Activated naive CD8-positive, alpha-beta T cell treated with anti-CD3 and anti-CD28 coated beads for 36 hours (primary cell): ENCODE measurements at regions not wholly inside any gene's neighbourhood (a gene's known extent, or its start where the extent isn't known, plus 50 kb on each side); places are given as distances from the start of the nearest gene placed in this dataset.

Experiments used
- DNase-seq: peaks from one replicate; pipeline ENCODE4 v3.0.0; 2021
- H3K27ac Mint-ChIP-seq: one replicate; pipeline ENCODE4 v1.8.0; 2022; ENCODE audit warnings: mild to moderate bottlenecking, moderate library complexity, mixed read lengths
- H3K27me3 Mint-ChIP-seq: one replicate; pipeline ENCODE4 v1.8.0; 2022; ENCODE audit warnings: mild to moderate bottlenecking, mixed read lengths
- H3K36me3 Mint-ChIP-seq: one replicate; pipeline ENCODE4 v1.8.0; 2021; ENCODE audit warnings: mild to moderate bottlenecking, mixed read lengths
- H3K4me1 Mint-ChIP-seq: one replicate; pipeline ENCODE4 v1.8.0; 2021; ENCODE audit warnings: mixed read lengths
- H3K4me3 Mint-ChIP-seq: one replicate; pipeline ENCODE4 v1.8.0; 2022; ENCODE audit warnings: mild to moderate bottlenecking, moderate library complexity, mixed read lengths
- H3K9me3 Mint-ChIP-seq: one replicate; pipeline ENCODE4 v1.8.0; 2022; ENCODE audit warnings: mixed read lengths

- H3K4me1 Mint-ChIP-seq, result no peaks in the 10 kb centered on the region
- H3K9me3 Mint-ChIP-seq, result no peaks in the 10 kb centered on the region
- no peak overlapping the region for H3K4me3 Mint-ChIP-seq
- peaks cover 3% of the 10 kb centered on the region for H3K27me3 Mint-ChIP-seq
- no peak for DNase-seq
- H3K36me3 Mint-ChIP-seq, result no peaks in the 10 kb centered on the region
- H3K27ac Mint-ChIP-seq, result no peak overlapping the region
Observed at GRCh38 chr15:87239582-87240230, 1016.8 kb downstream of the NTRK3 start.

DNA sequence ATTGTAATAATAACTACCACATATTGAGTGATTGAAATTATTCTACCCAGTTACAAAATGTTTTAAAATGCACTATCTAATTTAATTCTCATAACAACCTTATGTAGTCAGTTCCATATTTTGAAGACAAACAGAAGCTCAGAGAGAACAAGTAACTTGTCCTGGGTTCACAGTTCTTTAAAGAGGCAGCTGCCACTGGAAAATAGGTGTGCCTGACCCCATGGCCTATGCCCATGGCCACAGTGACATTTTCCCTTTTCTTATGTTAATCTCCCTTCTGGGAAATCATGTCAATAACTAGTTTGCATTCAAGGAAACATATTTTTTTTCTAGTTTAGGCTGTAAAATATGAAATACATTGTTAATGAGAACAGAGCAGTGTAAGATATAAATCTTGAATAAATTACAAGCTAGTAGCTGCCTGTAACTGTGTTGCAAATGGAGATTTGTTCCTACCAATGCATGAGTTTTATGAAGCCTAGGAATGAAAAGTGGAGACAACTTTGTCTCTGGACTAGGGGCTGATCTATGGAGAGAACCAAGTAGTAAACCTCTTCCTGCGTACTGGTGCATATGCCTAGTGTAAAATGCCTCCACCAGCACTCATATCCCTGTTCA, 1018.0 kb downstream of the NTRK3 start:
- no peaks in the 10 kb centered on the region for H3K4me1 Mint-ChIP-seq

GRCh38 chr15:87228460-87228859, 1028.1 kb downstream of the NTRK3 start:
- DNase-seq, result no peak
- H3K4me3 Mint-ChIP-seq, result no peak overlapping the region
- H3K9me3 Mint-ChIP-seq, result peaks cover 10% of the 10 kb centered on the region
- H3K36me3 Mint-ChIP-seq, result no peaks in the 10 kb centered on the region
- no peak overlapping the region for H3K27ac Mint-ChIP-seq
- no peaks in the 10 kb centered on the region for H3K4me1 Mint-ChIP-seq
- peaks cover 4% of the 10 kb centered on the region for H3K27me3 Mint-ChIP-seq

More for the DNA sequence above, 1018.0 kb downstream of the NTRK3 start:
- no peaks in the 10 kb centered on the region for H3K9me3 Mint-ChIP-seq
- H3K27me3 Mint-ChIP-seq, result peaks cover 3% of the 10 kb centered on the region
- H3K27ac Mint-ChIP-seq, result no peak overlapping the region
- H3K4me3 Mint-ChIP-seq, result no peak overlapping the region
- DNase-seq, result no peak
- no peaks in the 10 kb centered on the region for H3K36me3 Mint-ChIP-seq

DNA sequence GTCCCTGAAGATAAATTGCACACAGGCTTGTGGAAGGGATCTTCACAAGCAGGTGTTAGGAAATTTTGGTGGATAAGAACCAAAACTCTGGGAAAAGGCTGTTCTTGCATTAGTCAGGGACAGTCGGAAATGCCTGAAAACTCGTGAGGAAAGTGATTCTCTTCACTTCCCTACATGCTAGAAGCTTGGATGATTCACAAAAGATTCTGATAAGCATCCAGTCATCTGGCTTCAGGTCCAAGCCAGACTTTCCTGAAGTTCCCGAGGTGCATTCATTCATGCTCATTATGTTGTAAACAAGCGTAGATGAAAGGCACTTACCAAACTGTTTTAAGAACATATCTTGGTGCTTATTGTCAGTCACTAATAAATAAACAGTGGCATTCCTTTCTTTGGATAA, 1028.7 kb downstream of the NTRK3 start:
- DNase-seq, result no peak
- Mint-ChIP-seq H3K9me3 (peaks cover 9% of the 10 kb centered on the region), H3K27me3 (peaks cover 2% of the 10 kb centered on the region), H3K36me3 (no peaks in the 10 kb centered on the region), H3K4me3 (no peak overlapping the region), H3K4me1 (no peaks in the 10 kb centered on the region), H3K27ac (no peak overlapping the region)

- H3K9me3 Mint-ChIP-seq, result peaks cover 5% of the 10 kb centered on the region
- H3K27me3 Mint-ChIP-seq, result peaks cover 6% of the 10 kb centered on the region
- peaks cover 3% of the 10 kb centered on the region for H3K36me3 Mint-ChIP-seq
- DNase-seq, result no peak
- no peak overlapping the region for H3K4me3 Mint-ChIP-seq
- H3K27ac Mint-ChIP-seq, result no peak overlapping the region
- H3K4me1 Mint-ChIP-seq, result no peaks in the 10 kb centered on the region
Observed at GRCh38 chr15:87225436-87225835, 1031.1 kb downstream of the NTRK3 start.

- H3K4me1 Mint-ChIP-seq, result no peaks in the 10 kb centered on the region
- peaks cover 6% of the 10 kb centered on the region for H3K27me3 Mint-ChIP-seq
- peaks cover 3% of the 10 kb centered on the region for H3K36me3 Mint-ChIP-seq
- H3K4me3 Mint-ChIP-seq, result no peak overlapping the region
- H3K27ac Mint-ChIP-seq, result no peak overlapping the region
- H3K9me3 Mint-ChIP-seq, result peaks cover 5% of the 10 kb centered on the region
- no peak for DNase-seq
Observed at GRCh38 chr15:87224404-87224803, 1032.1 kb downstream of the NTRK3 start.

DNA sequence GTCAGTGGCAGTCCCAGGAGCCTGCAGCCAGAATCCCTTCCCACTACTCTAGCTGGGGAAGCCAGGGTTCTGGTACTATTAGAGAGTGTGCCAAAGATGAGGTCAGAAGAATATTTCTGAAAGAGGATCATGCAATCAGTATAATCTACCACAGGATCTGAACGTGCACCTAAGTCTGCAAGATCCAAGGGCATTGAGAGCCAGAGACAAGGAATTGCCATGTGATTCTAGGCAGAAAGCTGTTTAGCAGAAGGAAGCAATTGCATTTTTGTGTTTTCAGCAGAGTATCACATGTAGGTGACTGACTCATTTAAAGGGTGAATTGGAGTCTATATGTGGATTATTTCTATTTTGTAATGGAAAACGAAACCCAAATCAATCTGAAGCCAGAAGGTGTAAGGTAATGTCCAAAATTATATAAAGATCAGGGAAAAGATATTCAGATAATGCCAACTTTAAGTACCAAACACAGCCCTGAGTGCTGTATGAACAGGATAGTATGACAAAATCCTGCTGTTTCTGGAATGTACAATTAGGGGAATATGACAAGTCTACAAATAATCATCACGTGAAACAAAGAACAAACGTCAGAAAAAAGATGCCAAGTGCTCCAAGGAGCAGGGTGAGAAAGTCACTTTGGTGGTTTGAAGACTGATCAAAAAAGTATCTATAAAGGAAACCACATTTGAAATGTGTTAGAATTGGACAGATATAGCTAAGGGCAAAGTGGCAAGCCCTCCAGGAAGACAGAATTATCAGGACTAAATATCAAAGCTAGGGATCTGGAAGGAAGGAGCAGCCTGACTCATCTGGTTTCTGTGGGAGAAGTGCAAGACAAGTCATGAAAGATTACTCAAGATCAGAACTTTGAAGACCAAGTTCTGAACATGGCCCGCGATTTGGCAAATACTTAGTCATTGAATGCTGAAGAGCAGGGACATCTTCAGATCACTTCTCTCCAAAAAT, 1036.6 kb downstream of the NTRK3 start:
- H3K4me1 Mint-ChIP-seq, result no peaks in the 10 kb centered on the region
- DNase-seq, result no peak
- peaks cover 3% of the 10 kb centered on the region for H3K36me3 Mint-ChIP-seq
- no peak overlapping the region for H3K27ac Mint-ChIP-seq
- peaks cover 6% of the 10 kb centered on the region for H3K27me3 Mint-ChIP-seq
- H3K4me3 Mint-ChIP-seq, result no peak overlapping the region
- peaks cover 5% of the 10 kb centered on the region for H3K9me3 Mint-ChIP-seq

GRCh38 chr15:87215100-87215499, 1041.4 kb downstream of the NTRK3 start:
- Mint-ChIP-seq H3K4me3 (no peak overlapping the region), H3K27ac (no peak overlapping the region), H3K4me1 (no peaks in the 10 kb centered on the region), H3K27me3 (no peaks in the 10 kb centered on the region), H3K36me3 (no peaks in the 10 kb centered on the region), H3K9me3 (no peaks in the 10 kb centered on the region)
- no peak for DNase-seq

DNA sequence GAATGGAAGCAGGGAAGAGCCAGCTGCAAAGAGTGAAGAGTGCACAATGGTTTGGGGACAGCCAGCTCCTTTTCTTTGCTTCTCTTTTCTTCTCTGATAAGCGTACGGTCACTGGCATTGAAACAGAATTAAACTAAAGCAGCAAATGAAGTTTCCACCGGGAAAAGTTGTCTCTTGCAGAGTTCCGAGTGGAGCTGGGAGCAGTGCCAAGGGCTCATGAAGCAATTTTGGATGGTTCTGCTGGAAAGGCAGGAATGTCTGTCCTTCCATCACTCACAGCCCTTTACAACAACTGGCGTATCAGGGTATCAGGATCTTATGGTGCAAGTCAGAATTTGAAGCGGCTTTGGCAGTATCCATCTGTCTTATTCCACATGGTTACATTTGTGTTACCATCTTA, 1042.9 kb downstream of the NTRK3 start:
- Mint-ChIP-seq H3K4me3 (no peak overlapping the region), H3K36me3 (no peaks in the 10 kb centered on the region), H3K27ac (no peak overlapping the region), H3K4me1 (no peaks in the 10 kb centered on the region), H3K9me3 (no peaks in the 10 kb centered on the region), H3K27me3 (no peaks in the 10 kb centered on the region)
- DNase-seq, result no peak

DNA sequence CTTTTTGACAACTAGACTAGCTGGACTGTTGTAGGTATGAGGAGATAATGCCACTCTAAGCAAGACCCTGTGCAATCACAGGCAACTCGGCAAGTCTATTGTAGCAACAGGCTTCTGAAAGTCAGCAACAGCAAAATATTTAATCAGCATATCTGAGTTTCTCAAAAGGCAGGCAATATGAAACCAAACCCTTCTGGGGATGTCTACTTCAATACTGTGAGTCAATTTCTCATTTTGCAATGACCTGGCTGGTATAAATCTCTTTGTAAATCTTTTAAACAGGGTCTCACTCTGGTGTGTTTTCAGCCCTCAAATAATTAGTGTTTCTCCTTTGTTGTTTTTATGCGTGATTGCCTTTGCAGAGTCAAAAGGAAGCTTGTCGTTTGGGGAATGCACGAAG, 1044.5 kb downstream of the NTRK3 start:
- H3K27ac Mint-ChIP-seq, result no peak overlapping the region
- no peaks in the 10 kb centered on the region for H3K4me1 Mint-ChIP-seq
- no peaks in the 10 kb centered on the region for H3K36me3 Mint-ChIP-seq
- DNase-seq, result no peak
- H3K9me3 Mint-ChIP-seq, result no peaks in the 10 kb centered on the region
- no peaks in the 10 kb centered on the region for H3K27me3 Mint-ChIP-seq
- H3K4me3 Mint-ChIP-seq, result no peak overlapping the region

DNA sequence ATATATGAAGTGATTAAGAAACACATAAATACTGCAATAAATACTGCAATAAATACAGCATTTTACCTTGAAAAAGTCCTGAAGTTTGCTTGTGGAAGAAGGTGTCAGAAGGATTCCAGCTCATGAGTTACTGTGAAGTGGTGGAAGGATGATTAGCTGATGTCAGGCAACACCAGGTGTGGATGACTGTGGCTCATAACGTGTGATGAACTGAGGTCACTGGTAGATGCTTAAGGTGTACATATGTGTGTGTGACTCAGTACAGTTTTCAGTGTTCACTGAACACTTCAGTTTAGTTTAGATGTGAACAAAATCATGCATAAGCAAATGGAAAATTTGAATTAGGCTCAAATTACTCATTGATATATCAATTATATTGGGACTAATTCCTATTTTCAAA, 1045.0 kb downstream of the NTRK3 start:
- no peak for DNase-seq
- Mint-ChIP-seq H3K36me3 (no peaks in the 10 kb centered on the region), H3K27me3 (no peaks in the 10 kb centered on the region), H3K27ac (no peak overlapping the region), H3K9me3 (no peaks in the 10 kb centered on the region), H3K4me3 (no peak overlapping the region), H3K4me1 (no peaks in the 10 kb centered on the region)

GRCh38 chr15:87209891-87210689, 1046.4 kb downstream of the NTRK3 start:
- H3K4me3 Mint-ChIP-seq, result no peak overlapping the region
- no peak for DNase-seq
- H3K4me1 Mint-ChIP-seq, result no peaks in the 10 kb centered on the region
- H3K27me3 Mint-ChIP-seq, result no peaks in the 10 kb centered on the region
- no peak overlapping the region for H3K27ac Mint-ChIP-seq
- H3K9me3 Mint-ChIP-seq, result no peaks in the 10 kb centered on the region
- no peaks in the 10 kb centered on the region for H3K36me3 Mint-ChIP-seq

DNA sequence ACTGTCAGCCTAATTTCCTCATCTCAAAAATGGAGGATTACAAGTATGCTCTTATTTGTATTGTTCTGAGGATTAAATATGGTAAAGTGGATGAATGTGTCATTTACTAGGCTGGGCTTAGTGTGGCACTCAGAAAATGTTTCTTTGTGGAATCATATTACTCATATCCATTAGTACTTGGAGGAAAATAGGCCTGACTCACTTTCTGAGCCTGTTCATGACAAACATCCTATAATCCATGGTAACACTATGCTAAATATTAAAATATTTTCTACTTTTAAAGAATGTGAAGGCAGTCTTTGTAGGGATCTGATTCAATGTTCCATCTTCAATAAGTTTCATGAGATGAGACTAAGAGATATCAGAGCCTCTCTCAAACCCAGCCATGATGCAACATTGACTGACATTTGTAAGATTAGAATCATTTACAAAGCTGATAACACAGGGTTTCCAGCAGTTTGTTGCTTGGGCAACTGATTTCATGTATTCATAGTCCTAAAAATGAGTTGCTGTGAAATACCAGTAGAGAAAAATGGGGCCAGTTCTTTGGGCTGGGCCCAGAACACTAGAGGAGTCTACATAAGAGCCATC, 1048.5 kb downstream of the NTRK3 start:
- no peak overlapping the region for H3K4me3 Mint-ChIP-seq

DNA sequence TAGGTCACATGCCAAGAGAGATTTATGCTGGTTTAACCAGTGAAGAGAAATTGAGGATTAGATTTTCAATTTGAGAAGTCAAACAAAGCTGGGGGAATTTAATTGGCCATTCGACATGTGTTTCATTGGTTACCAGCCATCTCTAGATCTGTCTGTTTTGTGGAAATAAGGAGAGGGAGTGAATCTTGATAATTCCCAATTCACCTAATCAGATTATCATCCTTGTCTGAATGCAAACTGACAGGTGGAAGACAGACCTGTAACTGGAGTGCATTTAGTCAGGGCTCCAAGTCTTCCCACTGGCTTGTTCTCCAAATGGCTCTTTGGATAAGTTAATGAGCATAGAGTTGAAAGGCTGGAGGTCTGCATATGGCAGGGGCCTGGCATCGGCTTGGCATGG, 1049.3 kb downstream of the NTRK3 start:
- Mint-ChIP-seq H3K27ac (no peak overlapping the region), H3K4me1 (no peaks in the 10 kb centered on the region), H3K36me3 (no peaks in the 10 kb centered on the region), H3K4me3 (no peak overlapping the region), H3K27me3 (peaks cover 4% of the 10 kb centered on the region), H3K9me3 (no peaks in the 10 kb centered on the region)
- no peak for DNase-seq

More for the DNA sequence above, 1048.5 kb downstream of the NTRK3 start:
- Mint-ChIP-seq H3K36me3 (no peaks in the 10 kb centered on the region), H3K27ac (no peak overlapping the region), H3K27me3 (peaks cover 4% of the 10 kb centered on the region), H3K9me3 (no peaks in the 10 kb centered on the region), H3K4me1 (no peaks in the 10 kb centered on the region)
- no peak for DNase-seq
